GM19463 (cell line): ENCODE measurements at regions not wholly inside any gene's neighbourhood (a gene's known extent, or its start where the extent isn't known, plus 50 kb on each side); places are given as distances from the start of the nearest gene placed in this dataset.

Experiments used
- ATAC-seq: cut with Tn5 transposase; IDR thresholded peaks from one replicate; pipeline ENCODE4 v1.9.1; 2021; ENCODE audit warnings: mild to moderate bottlenecking, moderate library complexity; ENCODE audit not compliant: unreplicated experiment

DNA sequence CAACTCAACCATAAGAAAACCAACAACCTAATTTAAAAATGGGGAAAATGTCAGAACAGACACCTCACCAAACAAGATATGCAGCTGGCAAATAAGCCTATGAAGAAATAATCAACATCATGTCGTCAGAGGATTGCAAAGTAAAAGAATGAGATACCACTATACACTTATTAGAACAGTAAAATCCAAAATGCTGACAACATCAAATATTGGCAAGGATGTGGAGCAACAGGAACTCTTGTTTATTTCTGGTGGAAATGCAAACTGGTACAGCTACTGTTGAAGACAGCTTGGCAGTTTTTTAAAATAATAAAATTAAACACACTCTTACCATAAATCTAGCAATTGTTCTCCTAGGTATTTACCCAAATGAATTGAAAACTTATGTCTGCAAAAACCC is 140.7 kb upstream of the B3GAT1 start:
- no peak for ATAC-seq

DNA sequence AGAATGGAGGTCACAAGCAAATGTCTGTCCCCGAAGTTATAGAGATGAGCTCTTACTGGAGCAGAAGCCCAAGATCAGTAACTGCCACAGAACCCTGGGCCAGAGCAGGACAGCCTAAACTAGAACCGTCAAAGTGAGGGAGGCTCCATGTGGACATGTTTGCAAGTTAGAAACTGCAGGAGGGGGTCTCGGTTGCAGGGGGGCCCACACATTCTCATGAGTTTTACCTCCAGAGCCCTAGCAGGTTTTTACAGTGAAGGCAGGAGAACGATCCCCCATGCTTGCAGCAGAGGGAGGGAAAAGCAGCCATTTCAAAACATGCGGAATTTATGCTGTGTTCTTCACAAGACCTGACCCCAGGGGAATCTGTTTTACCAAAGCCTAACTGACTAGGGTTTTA is 133.5 kb upstream of the B3GAT1 start:
- ATAC-seq: no peak

DNA sequence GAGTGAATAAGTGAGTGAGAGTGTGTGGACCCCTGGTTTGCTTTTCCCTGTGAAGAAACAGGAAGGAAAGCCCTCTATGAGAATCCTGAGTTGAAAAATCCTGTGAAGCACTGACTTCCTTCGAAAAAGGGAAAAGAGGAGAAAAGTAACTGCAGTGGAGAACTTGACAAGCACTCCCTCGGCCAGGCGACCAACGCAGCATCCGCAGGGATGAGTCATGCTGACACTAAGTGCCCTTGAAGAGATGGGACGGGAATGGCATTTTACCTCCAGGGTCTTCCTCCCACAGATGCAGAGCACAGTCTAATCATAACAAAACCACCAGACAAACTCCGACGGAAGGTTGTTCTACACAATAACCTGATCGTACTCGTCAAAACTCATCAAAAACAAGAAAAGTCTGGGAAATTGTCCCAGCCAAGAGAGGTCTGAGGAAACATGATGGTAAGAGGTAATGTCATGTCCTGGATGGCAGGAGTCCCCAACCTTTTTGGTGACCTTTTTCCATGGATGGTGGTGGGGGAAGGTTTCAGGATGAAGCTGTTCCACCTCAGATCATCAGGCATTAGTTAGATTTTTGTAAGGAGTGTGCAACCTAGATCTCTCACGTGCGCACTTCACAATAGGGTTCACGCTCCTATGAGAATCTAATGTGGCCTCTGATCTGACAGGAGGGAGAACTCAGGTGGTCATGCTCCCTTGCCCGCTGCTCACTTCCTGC is 132.2 kb upstream of the B3GAT1 start:
- no peak for ATAC-seq

DNA sequence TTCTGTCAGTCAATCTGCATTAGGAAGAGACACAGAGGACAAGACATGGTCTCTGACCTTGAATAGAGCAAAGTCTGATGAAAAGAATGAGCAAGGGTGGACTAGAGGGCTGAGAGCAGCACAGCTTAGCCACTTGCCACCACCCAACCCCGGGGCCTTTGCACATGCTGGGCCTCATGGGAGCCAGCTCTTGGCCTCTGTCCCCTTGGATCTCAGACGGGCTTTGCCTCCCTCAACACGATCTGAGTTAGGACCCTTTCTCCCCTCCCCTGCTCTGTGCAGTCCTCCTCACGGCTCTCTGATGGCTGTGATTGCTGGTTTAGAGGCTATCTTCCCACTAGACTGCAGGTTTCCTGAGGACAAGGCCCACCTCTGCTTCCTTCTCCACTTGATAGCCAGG is 131.6 kb upstream of the B3GAT1 start:
- no peak for ATAC-seq

DNA sequence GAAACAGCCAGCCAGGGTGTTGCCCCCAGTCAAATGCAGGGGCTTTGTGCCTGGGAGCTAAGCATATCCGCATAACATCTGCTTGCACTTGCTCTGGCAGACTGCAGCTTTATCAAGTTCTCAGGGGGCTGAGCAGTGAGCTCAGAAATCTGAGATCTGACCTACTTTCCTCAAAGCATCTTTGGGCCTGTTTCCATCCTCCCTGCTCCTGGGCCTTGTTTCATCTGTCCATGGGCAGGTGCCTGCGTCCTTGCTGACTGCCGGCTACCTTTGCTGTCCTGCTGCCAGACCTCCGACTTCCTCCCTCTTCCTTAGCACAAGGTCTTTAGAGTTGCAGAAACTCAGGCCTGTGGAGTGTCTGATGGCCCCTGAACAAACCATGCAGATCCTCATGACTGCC is 131.2 kb upstream of the B3GAT1 start:
- ATAC-seq: no peak

DNA sequence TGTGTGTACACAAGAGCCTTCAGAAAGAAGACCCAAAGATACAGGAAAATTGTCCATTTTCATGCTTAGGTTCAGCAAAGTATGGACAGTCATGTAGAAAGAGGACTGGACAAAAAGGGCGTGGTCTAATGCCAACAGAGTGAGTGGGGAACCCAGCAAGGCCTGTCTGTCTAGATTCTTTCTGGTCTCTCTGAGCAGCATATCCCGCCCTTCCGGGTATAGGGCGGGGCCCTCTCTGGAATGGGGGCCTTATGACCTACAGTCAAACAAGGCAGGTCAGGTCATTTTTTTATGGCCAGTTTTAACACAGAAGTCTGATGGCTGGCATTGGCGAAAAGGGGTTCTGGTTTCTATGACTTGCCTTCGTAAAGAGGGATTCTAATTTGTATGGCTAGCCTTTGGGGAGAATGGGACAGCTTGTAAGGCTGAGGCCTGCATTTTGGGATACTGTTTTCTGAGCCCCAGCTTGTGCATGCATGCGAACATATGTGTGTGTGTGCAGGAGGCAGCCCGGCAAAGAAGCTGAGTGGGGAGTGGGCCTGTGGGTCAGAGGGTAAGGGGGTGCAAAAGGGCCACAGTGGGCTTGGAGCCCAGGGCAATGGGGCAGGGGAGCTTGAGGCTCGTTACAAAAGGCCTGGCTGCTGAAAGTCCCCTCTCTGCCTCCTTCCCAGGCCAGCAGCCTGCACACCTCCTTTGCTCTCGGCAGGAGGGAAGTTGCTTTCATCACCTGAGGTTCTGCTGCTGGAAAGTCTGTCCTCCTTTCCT is 130.5 kb upstream of the B3GAT1 start:
- ATAC-seq: no peak

DNA sequence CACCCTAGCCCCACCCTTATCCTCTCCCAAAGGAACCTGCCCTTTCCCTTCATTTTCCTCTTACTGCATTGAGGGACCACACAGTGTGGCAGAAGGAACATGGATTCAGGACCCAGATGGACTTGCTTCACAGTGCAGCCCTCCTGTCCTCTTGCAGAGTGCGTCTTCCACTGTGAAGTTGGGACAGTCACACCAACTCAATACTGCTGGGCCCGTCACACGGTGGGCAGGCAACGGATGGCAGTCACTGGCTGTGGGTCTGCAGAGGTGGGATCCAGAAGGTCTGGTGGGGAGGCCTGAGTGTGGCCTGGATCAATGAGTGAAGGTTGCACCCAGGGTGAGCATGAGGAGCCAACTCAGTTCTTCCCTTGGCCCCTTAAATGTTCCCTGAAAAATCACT is 129.9 kb upstream of the B3GAT1 start:
- no peak for ATAC-seq

DNA sequence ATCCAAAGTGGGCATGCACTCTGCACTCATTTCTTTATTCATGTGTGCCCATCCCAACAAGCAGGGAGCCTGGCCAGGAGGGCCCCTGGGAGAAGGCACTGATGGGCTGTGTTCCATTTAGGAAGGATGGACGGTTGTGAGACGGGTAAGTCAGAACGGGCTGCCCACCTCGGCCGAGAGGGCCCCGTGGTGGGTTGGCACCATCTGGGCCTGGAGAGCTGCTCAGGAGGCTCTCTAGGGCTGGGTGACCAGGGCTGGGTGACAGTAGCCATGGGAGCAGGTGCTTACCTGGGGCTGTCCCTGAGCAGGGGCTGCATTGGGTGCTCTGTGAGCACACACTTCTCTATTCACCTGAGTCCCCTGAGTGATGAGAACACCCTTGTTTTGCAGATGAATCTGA is 129.3 kb upstream of the B3GAT1 start:
- ATAC-seq: no peak

DNA sequence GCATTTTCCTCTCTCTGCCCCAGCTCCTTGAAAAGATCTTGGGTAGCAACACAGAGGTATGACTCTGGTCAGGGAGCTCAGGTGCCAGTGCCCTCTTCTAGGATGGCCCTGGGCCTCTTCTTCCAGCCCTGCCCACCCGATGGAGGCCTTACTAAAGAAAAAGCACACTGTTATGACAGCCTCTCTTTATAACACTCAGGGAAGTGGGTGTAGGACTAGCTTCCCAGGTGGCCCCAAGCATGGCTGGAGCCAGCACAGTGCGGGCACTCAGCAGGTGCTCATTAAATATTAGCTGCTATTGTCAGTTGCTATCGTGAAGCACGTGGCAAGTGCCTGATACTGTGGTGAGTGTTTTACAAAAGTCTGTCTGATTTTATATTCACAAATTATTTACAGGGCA is 127.2 kb upstream of the B3GAT1 start:
- ATAC-seq: no peak

DNA sequence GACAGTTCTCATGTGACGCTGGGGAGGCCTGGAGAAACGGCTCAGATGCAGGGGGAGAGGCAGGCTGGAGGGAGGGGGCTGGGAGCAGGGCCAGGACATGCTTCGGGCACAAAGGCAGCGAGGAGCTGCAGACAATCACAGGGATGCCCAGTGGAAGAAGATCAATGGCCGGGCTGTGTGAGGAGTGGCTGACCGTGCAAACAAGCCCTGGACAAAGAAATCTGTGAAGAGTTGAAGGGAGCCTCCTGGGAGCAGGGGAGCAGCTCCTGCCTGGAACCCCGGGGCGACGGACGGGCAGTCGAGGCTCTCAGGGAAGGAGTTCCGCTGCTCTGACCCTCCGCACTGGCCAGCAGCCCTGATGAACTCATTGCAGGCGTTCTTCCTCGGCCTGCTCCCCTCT is 126.7 kb upstream of the B3GAT1 start:
- ATAC-seq: no peak

DNA sequence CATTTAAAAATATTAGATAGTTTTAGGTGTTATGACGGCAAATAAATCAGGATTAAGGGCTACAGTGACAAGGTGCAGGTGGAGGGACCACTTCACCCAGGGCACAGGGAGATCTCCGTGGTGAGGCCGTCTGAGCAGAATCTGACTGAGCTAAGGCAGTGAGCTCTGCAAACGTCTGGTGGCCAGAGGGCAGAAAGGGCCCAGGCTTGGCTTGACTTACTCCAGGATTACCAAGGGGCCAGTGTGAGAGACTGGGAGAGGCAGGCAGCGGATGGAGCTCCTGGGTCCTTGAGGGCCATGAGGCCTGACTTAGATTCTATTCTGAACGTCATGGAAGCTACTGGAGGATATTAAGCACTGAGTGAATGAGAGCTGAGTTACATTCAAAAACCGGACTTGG is 125.9 kb upstream of the B3GAT1 start:
- no peak for ATAC-seq

DNA sequence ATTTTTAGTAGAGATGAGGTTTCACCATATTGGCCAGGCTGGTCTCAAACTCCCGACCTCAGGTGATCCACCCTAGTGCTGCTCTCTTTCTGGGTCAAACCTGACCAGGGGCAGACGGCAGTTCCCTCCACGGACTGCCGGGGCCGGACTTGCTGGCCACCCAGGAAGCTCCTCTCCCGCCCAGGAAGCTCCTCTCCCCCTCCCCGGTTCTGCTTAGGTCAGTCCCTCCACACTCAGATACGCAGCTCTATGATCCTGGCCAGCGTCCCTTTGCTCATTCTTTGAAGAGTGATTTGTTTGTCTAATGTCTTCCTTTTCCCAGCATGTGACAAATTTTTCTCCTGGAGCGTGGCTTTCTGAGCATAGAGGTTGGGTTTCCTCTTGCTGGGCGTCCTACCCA is 125.3 kb upstream of the B3GAT1 start:
- no peak for ATAC-seq

DNA sequence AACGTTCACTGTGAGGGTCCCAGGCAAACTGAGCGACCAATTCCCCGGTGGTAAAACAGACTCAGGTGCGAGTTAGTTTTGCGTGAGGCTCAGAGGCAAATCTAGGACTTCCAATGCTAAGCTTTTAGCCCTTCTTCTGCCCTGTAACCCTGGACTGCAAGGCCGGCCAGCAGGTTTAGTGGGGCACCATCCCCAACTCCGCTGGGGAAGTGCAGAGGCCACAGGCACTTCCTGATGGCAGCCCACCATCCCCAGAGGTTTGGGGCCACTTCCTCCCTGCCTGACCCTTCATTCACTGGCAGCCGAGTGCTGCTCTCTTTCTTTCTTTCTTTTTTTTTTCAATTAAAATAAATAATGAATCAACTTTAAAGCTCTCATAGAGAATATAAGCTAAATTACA is 124.6 kb upstream of the B3GAT1 start:
- no peak for ATAC-seq

DNA sequence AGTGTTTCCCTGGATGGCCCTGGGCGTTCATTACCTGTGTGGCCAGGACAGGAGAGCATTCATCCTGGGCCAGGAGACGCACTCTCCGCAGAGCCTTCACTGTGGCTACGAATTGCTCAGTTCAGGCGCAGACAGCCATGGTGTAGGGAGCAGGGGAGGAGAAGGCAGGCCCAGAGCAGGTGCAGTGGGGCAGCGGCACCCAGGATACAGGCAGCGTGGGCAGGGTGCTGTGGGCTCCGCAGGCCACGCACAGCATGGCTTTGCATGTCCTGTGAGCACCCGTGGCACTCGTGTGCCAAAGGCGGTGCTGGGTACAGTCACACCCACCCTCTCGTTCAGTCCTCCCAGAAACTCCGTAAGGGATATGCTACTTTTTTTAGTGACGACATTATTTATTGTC is 124.2 kb upstream of the B3GAT1 start:
- no peak for ATAC-seq

DNA sequence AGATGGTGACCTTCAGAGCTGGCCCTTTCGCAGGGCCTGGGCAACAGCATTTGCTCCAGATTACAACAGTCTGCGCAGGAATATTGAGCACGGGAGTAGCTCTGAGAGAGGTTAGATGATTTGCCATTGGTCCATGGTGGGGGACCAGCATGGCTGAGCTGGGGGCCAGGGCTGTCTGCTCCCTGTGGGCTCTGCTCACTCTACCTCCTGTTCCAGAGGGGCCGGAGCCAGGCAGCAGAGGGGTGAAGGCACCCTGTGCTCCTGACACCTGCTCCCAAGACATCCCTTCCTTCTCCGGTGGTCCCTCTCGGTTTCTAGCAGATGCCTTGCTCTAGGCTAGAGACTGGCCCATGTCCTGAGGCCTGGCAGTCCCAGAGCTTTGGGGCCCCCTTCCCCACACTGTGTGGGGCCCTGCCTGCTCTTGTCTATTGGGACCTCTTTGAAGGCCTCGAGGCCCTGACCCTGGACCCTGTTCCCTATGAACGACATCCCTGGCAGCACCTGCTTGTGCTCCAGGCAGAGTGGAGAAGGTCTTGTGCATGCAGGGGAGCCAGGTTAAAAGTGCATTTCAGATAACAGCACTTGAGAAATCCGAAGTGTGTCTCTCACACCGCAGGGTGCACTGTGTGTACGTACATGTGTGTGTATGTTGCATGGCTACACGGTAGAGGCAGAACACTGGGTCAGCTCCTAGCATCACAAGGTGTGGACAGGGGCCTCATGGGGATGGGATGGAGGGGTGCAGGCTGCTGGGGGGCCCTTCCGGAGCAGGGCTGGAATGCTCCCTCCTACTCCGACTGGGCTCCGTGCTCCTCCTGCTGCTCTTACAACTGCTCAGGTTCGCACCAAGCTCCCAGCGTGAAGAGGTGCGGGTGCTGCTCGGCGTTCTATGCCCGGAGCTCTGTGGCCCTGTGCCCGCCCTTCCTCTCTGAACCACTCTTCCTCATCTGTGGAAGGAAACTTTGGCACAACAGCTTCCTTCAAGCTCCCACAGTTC is 123.3 kb upstream of the B3GAT1 start:
- no peak for ATAC-seq

DNA sequence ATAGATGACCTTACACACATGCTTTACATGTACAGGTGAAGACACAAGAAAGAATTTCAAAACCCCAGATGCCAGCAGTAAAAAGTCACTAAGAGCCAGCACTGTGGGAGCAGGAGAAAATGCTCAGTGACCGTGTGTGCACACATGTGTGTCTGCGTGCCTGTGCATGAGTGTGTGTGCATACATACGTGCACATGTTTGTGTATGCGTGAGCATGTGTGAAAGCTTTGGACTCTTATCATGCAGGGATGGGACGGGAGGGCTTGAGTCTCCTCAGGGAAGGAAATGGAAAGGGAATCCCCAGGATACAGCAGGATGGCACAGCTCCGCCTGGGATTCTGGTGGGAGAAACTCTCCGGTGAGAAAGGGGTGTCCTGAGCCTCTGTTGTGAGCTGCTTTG is 121.5 kb upstream of the B3GAT1 start:
- ATAC-seq: no peak

DNA sequence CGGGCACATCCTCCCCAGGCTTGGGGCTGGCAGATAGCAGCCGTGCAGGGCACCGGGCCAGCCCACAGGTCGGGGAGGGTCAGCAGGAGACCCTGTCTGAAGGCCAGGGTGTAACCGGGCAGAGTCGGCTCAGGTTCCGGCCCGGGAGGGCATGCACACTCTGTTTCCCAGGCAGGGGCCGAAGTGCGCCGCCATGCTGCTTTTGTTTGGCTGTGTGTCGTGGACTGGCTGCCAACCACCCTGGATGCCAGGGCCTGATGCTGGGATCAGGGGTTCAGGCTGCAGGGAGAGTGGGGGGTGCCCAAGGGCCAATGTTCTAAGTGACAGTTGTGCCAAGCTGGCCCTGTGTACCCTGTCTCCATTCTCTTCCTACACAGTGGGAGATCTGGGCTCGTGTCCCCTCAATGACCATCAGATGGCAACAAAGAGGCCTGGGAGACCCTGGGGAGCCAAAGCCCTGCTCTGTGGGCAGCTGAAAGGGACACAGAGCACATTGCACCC is 120.9 kb upstream of the B3GAT1 start:
- ATAC-seq: no peak

DNA sequence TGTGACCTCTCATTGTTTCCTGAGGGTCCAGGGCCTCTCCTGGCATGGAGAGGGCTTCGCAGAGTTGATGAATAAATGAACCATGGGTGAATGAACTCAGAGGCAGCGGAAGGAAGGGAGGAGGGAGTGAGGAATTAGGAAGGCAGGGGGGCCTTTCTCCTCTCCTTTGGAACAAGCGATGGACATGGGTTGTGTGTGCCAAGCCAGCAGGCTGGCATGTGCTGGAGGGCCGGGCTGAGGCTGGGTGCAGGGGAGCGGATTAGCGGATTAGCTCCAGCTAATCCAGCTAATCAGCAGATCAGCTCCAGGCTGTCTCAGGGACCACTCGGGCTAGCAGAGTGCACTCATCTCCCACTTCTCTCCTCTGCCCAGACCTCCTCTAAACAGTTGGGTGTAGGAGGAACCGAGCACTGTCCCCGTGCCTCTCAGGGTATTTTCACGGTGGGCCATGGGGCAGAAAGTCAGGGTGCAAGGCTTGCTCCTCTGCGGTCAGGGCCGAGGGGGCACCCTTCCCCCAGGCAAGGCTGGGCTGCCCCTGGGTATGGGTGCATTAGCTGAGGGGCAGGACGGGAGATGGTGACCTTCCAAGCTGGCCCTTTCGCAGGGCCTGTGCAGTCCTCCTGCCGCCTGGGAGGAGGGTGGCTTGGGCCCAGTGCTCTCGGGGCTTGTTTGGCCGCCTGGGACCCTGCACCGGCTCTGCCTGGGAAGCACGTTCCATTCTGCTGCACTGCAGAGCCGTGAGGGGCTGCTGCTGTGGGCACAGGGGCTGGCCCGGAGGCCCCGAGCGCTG is 120.3 kb upstream of the B3GAT1 start:
- no peak for ATAC-seq

DNA sequence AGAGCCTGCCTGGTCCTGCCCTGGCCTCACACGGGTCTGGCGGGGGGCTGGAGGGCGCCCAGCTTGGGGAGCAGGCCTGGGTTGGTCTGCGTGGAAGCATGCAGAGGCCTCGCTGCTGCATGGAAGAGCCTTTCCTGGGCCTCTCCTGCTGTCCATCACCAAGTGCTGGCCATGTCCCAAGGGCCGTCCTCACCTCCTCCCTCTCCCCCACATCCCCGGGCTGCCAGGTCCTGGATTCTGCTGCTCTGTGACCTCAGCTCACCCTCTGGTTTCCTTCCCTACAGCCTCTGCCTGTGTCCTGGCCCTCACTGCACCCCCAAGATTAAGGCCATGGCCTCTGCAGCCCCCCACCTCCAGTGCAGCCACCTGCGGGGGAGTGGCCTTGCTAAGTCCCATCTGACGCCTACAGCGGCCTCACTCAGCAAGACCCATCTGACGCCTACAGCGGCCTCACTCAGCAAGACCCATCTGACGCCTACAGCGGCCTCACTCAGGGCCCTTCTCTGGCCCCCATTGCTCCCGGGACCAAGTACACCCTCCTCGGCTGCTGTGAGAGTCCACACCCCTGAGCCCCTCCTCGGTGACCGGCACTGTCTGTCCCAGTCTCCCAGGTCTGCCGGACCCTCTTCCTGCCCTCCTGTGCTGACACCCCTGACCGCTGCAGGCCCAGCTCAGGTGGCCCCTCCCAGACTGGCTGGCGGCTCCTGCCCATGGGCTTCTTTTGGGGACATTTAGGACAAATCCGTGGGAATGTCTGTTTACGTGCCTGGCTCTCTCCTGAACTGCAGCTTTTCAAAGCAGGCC is 119.5 kb upstream of the B3GAT1 start:
- ATAC-seq: no peak
